Cardiac fibroblast (primary cell): ENCODE measurements at regions not wholly inside any gene's neighbourhood (a gene's known extent, or its start where the extent isn't known, plus 50 kb on each side); places are given as distances from the start of the nearest gene placed in this dataset.
A peak's percentile ranks its signal among the peaks of the same experiment; 100 is the strongest.

Experiments used
- DNase-seq, 2 donors: peaks; one replicate each; pipeline versions ENCODE4 v3.0.0 to v3.0.0-alpha.2; 2010; ENCODE audit warnings: low read depth in 2 of 2
- H3K4me3 ChIP-seq, 2 donors: replicated peaks in 1 of 2; 1 replicate in 1 of 2; 2 replicates in 1 of 2; pipeline ENCODE4 v1.5.1; 2011; ENCODE audit warnings: low read depth in 2 of 2, low read length in 2 of 2, mild to moderate bottlenecking in 2 of 2, moderate library complexity in 1 of 2
- CTCF ChIP-seq: IDR thresholded peaks from one replicate; pipeline ENCODE4 v1.5.1; 2011; ENCODE audit warnings: low read depth, mild to moderate bottlenecking, low read length, inconsistent platforms

DNA sequence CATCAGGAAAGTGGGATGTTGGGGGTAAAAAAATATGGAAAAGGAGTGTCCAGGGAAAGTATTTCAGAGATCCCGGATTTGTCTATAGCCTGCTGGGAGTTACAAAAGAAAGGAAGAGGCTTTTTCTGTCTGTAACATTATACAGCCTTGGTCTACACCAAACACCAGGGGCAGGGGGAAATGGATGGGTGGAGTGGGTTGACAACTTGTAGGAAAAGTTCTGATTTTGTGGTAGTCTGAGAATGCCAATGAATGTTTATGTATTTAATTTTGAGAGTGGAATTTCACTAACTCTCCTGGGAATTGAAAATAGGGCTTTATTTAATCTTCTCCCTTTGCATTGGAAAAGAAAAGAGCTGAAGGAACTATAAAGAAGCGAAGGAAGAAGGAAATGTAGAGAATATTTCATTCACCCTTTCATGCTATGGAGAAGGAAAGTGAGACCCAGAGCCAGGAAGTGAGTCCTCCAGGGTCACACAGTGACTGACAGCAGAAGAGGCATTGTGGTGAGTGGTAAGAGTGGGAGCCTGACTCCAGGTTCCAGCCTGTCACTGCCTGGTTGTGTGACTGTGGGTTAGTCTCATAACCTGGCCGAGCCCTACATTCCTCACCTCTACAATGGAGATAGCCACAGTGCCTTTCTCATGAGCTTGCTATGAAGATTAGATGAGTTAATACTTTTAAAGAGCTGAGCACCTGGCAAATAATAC is 346.3 kb upstream of the TNP1 start:
- TF ChIP-seq CTCF: no peak
- no peak for DNase-seq
- no peak overlapping the region for H3K4me3 ChIP-seq

DNA sequence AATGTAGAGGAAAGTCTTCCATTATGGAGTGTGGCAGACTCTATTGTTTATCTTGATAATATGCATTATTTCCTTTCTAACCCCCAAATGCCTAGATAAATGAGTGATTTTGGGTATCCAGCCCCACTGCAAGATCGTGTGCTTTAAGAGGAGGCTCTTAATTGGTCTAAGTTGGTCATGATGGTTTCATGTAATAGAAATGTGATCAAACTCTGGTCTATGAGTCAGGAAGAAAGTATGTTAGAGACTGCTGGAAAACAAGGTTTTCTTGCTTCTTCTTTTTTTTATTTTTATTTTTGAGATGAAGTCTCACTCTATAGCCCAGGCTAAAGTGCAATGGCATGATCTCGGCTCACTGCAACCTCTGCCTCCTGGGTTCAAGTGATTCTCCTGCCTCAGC is 344.5 kb upstream of the TNP1 start:
- DNase-seq: peak; percentile 25 to 74
- TF ChIP-seq CTCF: no peak
- no peak overlapping the region for H3K4me3 ChIP-seq

DNA sequence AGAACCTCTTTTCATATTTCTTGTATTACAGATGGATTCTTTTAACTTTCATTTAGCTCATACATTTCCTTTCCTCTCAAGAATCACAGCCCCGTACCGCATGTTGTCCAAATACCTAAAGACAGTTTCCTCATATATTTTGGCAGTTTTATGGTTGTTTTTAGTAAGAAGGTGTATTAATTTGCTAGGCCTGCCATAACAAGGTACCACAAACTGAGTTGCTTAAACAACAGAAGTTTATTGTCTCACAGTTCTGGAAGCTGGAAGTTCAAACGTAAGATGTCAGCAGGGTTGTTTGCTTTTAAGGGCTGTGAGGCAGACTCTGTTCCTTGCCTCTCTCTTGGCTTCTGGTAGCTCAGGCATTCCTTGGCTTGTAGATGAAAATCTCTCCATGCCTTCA is 343.2 kb upstream of the TNP1 start:
- no peak overlapping the region for H3K4me3 ChIP-seq
- DNase-seq: no peak

GRCh38 chr2:217199255-217199630 is 339.4 kb upstream of the TNP1 start:
- H3K4me3 ChIP-seq: no peak overlapping the region
- no peak for TF ChIP-seq CTCF
- DNase-seq: no peak

More for the DNA sequence above, 343.2 kb upstream of the TNP1 start:
- no peak for TF ChIP-seq CTCF

DNA sequence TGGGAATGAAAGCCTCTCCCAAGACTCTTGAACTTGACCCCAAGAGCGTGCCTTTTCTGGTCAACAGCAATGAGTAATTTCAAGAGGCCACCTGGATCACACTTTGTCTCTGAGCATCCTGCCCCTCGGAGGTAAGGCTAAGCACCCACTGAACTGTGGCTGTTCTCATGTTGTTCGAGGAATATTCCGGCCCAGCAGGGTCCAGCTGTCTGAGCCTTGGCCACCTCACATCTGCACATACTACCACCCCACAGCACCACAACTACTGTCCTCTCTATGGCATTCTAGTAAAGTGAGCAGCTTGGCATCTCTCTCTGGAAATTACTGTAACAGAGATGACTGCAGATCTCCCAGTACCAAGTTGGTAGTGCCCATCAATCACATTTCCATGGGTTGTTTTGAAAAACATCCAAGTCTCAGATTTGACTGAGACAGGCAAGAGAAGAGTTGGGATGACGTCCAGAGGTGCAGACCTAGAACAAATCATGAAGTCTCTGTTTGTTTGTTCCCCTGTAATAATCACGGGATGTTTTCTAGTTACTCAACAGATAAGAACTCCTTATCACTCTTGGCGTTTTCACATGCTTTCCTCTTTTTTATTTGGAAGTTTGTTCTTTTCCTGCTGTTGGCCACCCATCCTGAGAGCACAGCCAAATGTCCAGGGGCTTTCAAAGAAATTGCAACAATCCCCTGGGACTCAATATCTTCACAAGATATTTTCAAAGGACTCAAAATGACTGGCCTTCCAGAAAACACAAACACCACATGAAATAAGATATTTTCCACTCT is 336.0 kb upstream of the TNP1 start:
- peak in 1 of 2 donors; percentile 15 for DNase-seq
- no peak overlapping the region for H3K4me3 ChIP-seq
- TF ChIP-seq CTCF: no peak

DNA sequence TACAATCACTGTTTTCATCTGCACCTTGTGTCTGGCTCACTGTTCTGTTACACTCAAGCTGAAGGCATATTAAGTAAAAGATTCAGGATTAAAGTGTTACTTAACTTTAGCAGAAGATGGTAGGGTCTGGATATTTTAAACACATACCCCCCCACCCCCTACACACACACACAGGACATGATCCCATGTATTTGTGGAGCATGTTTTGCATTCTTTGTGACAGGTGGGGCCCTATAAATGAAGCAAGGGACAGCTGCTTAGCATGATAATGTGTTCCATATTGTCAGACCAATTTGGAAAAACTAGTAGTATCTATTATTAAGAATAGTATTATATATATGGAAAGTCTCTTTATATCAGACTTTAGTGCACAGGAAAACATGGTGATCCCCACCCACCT is 335.2 kb upstream of the TNP1 start:
- no peak for TF ChIP-seq CTCF
- no peak overlapping the region for H3K4me3 ChIP-seq
- no peak for DNase-seq
